A549 (cell line): ENCODE measurements at regions not wholly inside any gene's neighbourhood (a gene's known extent, or its start where the extent isn't known, plus 50 kb on each side); places are given as distances from the start of the nearest gene placed in this dataset.
"Not testable (repeated sequence)": the region's sequence is repeated elsewhere in the genome, so short reads cannot be mapped to it uniquely, and the experiment has no call there.

Experiments used
- ATAC-seq, 2 experiments: fragments of 200-7000 bp in 1 of 2; fragments of >200 bp in 1 of 2; cut with Nextera tagmentation in 1 of 2; cut with Tn5 transposase in 1 of 2; 3 replicates each; pipeline versions ENCODE4 v1.8.0 to v1.9.1; 2018 to 2020; ENCODE audit warnings: mild to moderate bottlenecking in 1 of 2, moderate library complexity in 1 of 2
- CTCF ChIA-PET: fragments of 300-600 bp; sonication (Branson Sonifier 250); formaldehyde crosslinking; extraction: SDS; loops from one replicate; lab custom pipeline; 2021; ENCODE audit warnings: antibody characterized with exemption, inconsistent platforms; lab: Yijun Ruan, JAX
- POLR2A ChIA-PET: fragments of 350-600 bp; formaldehyde crosslinking; extraction: SDS; loops from one replicate; lab custom pipeline; 2021; ENCODE audit warnings: antibody characterized with exemption, inconsistent platforms; lab: Yijun Ruan, JAX
- DNase-seq, 2 experiments: peaks; one replicate each; pipeline versions ENCODE4 v3.0.0 to v3.0.0-alpha.2; 2011 to 2016; ENCODE audit warnings: low read depth in 1 of 2, low spot score in 1 of 2
- FAIRE-seq: peaks from 2 replicates; lab custom pipeline; 2011; peaks lifted over from hg19 to GRCh38; lab: Jason Lieb, UNC
- H3K27ac ChIP-seq, 2 experiments: fragments of >200 bp; sonication (Bioruptor Twin); formaldehyde crosslinking; 3 replicates each; pipeline ENCODE4 v1.5.1; 2016 to 2017
- H3K4me1 ChIP-seq: fragments of >200 bp; sonication (Bioruptor Twin); formaldehyde crosslinking; 3 replicates; pipeline ENCODE4 v1.6.1; 2016
- H3K4me2 ChIP-seq: fragments of >200 bp; sonication (Bioruptor Twin); formaldehyde crosslinking; 3 replicates; pipeline ENCODE4 v1.6.1; 2016
- H3K4me3 ChIP-seq: fragments of >200 bp; sonication (Bioruptor Twin); formaldehyde crosslinking; 3 replicates; pipeline ENCODE4 v1.5.1; 2016
- H3K9me3 ChIP-seq: fragments of >200 bp; sonication (Bioruptor Twin); formaldehyde crosslinking; 3 replicates; pipeline ENCODE4 v1.6.1; 2016
- CEBPB ChIP-seq, 2 experiments: fragments of >200 bp in 1 of 2; sonication (Bioruptor Twin) in 1 of 2; formaldehyde crosslinking in 1 of 2; IDR thresholded peaks; 2 replicates each; pipeline ENCODE4 v1.6.1; 2012 to 2016
- CHD2 ChIP-seq: fragments of 150-350 bp; IDR thresholded peaks from 2 replicates; pipeline ENCODE4 v1.6.1; 2014; ENCODE audit warnings: low read length; ENCODE audit not compliant: partially characterized antibody
- CHD4 ChIP-seq: fragments of 200-600 bp; sonication (generic); IDR thresholded peaks from 2 replicates; pipeline ENCODE4 v1.6.1; 2016; ENCODE audit warnings: antibody characterized with exemption, mild to moderate bottlenecking, borderline replicate concordance
- E2F6 ChIP-seq: IDR thresholded peaks from 2 replicates; pipeline ENCODE4 v1.6.1; 2012; ENCODE audit warnings: low read depth, borderline replicate concordance
- EHMT2 ChIP-seq: fragments of 200-600 bp; sonication (generic); IDR thresholded peaks from 2 replicates; pipeline ENCODE4 v1.6.1; 2016; ENCODE audit warnings: antibody characterized with exemption, low read depth, mild to moderate bottlenecking, moderate library complexity
- FOXS1 ChIP-seq: fragments of 250-450 bp; sonication (Bioruptor Pico); IDR thresholded peaks from 2 replicates; pipeline ENCODE4 v1.5.0; 2020; ENCODE audit warnings: mild to moderate bottlenecking, moderate library complexity
- GATA3 ChIP-seq: IDR thresholded peaks from 2 replicates; pipeline ENCODE4 v1.6.1; 2012; ENCODE audit warnings: borderline replicate concordance
- HDAC2 ChIP-seq: fragments of 200-600 bp; sonication (generic); IDR thresholded peaks from 2 replicates; pipeline ENCODE4 v1.6.1; 2016
- HOXB13 ChIP-seq: fragments of 250-450 bp; sonication (Bioruptor Pico); IDR thresholded peaks from 2 replicates; pipeline ENCODE4 v1.5.0; 2020; ENCODE audit warnings: low read depth, mild to moderate bottlenecking, moderate library complexity
- JUN ChIP-seq, 2 experiments: fragments of >200 bp; sonication (Bioruptor Twin); formaldehyde crosslinking; IDR thresholded peaks; 2 replicates in 1 of 2; 3 replicates in 1 of 2; pipeline ENCODE4 v1.6.1; 2016 to 2017
- KDM1A ChIP-seq: fragments of 200-600 bp; sonication (generic); IDR thresholded peaks from 2 replicates; pipeline ENCODE4 v1.6.1; 2016; ENCODE audit warnings: low read depth, mild to moderate bottlenecking
- MAFK ChIP-seq: fragments of 450-650 bp; IDR thresholded peaks from 2 replicates; pipeline ENCODE4 v1.6.1; 2014; ENCODE audit not compliant: partially characterized antibody
- MAX ChIP-seq: IDR thresholded peaks from 2 replicates; pipeline ENCODE4 v1.6.1; 2012
- MYC ChIP-seq: IDR thresholded peaks from 2 replicates; pipeline ENCODE4 v1.6.1; 2012; ENCODE audit warnings: mild to moderate bottlenecking, inconsistent platforms, low read length, improper control_type of control experiment, borderline replicate concordance
- NFE2L2 ChIP-seq: fragments of 150-350 bp; conservative IDR thresholded peaks from 2 replicates; pipeline ENCODE4 v1.6.1; 2014; ENCODE audit warnings: low read length
- NPAS2 ChIP-seq: fragments of 250-450 bp; sonication (Bioruptor Pico); IDR thresholded peaks from 2 replicates; pipeline ENCODE4 v1.8.0; 2022; ENCODE audit warnings: mild to moderate bottlenecking, moderate library complexity, borderline replicate concordance
- POLR2AphosphoS2 ChIP-seq: conservative IDR thresholded peaks from 2 replicates; pipeline ENCODE4 v1.6.1; 2012; ENCODE audit warnings: low read length, improper control_type of control experiment, inconsistent platforms
- REST ChIP-seq: fragments of 200-600 bp; sonication (generic); IDR thresholded peaks from 2 replicates; pipeline ENCODE4 v1.6.1; 2016; ENCODE audit warnings: antibody characterized with exemption, mild to moderate bottlenecking, moderate library complexity
- ZFP36 ChIP-seq: fragments of 450-650 bp; IDR thresholded peaks from 2 replicates; pipeline ENCODE4 v1.6.1; 2014; ENCODE audit warnings: borderline replicate concordance; ENCODE audit not compliant: partially characterized antibody
- WGBS: methylation state at CpG from one replicate; pipeline ENCODE4 v1.1.6; 2017; ENCODE audit errors: missing lambda C conversion rate; 5-methylcytosine and 5-hydroxymethylcytosine counted together
- TF ChIP-seq, protein P1 (sequence below): fragments of 450-650 bp; IDR thresholded peaks from 2 replicates; pipeline ENCODE4 v1.6.1; 2014; ENCODE audit warnings: antibody characterized with exemption
- TF ChIP-seq, protein P2 (sequence below): fragments of >200 bp; sonication (Bioruptor Twin); formaldehyde crosslinking; IDR thresholded peaks from 3 replicates; pipeline ENCODE4 v1.6.1; 2016

- H3K4me2 ChIP-seq, result no peak overlapping the region
- no peak for ATAC-seq
- no peak for FAIRE-seq
- POLR2A ChIA-PET, result no interaction called here
- CTCF ChIA-PET, result no interaction called here
- TF ChIP-seq KDM1A, result no peak
- TF ChIP-seq NFE2L2, result no peak
- TF ChIP-seq CHD4, result no peak
- no peak for TF ChIP-seq JUN (IDR thresholded peaks at IDR 0.05)
- no peak for TF ChIP-seq FOXS1 (CRISPR knock-in tag)
- no peak for TF ChIP-seq GATA3
- no peak for TF ChIP-seq HDAC2
- TF ChIP-seq MYC, result no peak
- TF ChIP-seq POLR2AphosphoS2, result no peak
- no peak for TF ChIP-seq HOXB13
- TF ChIP-seq, protein P1, sequence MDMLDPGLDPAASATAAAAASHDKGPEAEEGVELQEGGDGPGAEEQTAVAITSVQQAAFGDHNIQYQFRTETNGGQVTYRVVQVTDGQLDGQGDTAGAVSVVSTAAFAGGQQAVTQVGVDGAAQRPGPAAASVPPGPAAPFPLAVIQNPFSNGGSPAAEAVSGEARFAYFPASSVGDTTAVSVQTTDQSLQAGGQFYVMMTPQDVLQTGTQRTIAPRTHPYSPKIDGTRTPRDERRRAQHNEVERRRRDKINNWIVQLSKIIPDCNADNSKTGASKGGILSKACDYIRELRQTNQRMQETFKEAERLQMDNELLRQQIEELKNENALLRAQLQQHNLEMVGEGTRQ, result no peak
- no peak for TF ChIP-seq EHMT2
- no peak for TF ChIP-seq MAX
- TF ChIP-seq, all 56 proteins: peak for 0
- H3K27ac ChIP-seq, result no peak overlapping the region
- H3K9me3 ChIP-seq, result no peaks in the 10 kb centered on the region
- WGBS, result no CpG with 5 or more reads among the region's 1 CpG
- no peak for DNase-seq
- H3K4me1 ChIP-seq, result no peaks in the 10 kb centered on the region
- no peak overlapping the region for H3K4me3 ChIP-seq
These were observed 393.8 kb downstream of the MAGEE1 start for GRCh38 chrX:76821276-76821675.

DNA sequence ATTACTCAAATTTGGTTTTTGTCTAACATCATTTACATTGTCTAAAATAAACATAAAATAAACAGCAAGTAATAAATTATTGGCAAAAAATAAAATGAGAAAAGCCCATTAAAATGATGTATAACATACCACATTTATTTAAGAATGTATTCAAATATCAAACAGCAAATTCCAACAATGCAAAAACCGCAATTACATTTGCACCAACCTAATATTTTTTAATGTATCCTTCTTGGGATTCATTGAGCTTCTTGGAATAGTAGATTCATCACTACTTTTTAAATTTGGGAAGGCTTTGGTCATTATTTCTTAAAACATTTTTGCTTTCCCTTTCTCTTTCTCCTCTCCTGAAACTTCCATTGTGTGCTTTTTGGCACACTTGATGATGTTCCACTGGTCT, 400.2 kb downstream of the MAGEE1 start:
- CTCF ChIA-PET, result no interaction called here
- Histone ChIP-seq H3K27ac (no peak overlapping the region), H3K4me1 (no peaks in the 10 kb centered on the region), H3K4me3 (no peak overlapping the region), H3K4me2 (no peak overlapping the region), H3K9me3 (no peaks in the 10 kb centered on the region)
- 2% methylated on average over 1 of the region's 1 CpG for WGBS
- POLR2A ChIA-PET, result no interaction called here
- no peak for DNase-seq
- TF ChIP-seq E2F6 (no peak), NPAS2 (CRISPR knock-in tag) (no peak)
- no peak for ATAC-seq
- peak; percentile 72 for FAIRE-seq

GRCh38 chrX:76840902-76841301, 413.4 kb downstream of the MAGEE1 start:
- FAIRE-seq, H3K9me3 ChIP-seq, POLR2A ChIA-PET, CTCF ChIA-PET, H3K27ac ChIP-seq, H3K4me3 ChIP-seq, DNase-seq, H3K4me1 ChIP-seq, H3K4me2 ChIP-seq, ATAC-seq: not testable (repeated sequence)
- WGBS, result 57% methylated on average over 8 of the region's 16 CpGs

DNA sequence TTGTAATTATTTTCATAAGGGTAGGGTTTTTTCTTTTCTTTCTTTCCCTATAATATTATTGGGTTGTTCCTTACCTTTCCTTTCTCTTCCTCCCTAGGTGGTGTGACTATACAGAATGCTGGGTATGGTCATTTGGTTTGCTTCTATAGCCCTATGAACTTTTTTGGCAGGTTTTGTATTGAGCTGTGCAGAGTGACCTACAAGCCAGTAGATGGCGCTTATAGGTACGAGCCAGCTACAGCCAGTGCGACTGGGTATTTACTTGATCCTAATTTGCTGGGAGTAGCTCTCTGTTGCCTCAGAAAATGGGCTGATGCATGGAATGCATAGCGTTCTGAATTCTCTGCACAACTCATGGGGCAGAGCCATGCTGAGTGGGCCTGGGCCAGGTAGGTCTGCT, 423.3 kb downstream of the MAGEE1 start:
- 3% methylated on average over 4 of the region's 4 CpGs for WGBS
- H3K9me3 ChIP-seq, result no peaks in the 10 kb centered on the region
- H3K27ac ChIP-seq, result no peak overlapping the region
- no peak overlapping the region for H3K4me3 ChIP-seq
- ChIA-PET CTCF (no interaction called here), POLR2A (no interaction called here)
- peak in 1 of 2 experiments; percentile 0 for DNase-seq
- H3K4me1 ChIP-seq, result no peaks in the 10 kb centered on the region
- ATAC-seq, result no peak
- no peak overlapping the region for H3K4me2 ChIP-seq
- FAIRE-seq, result no peak
- no peak for TF ChIP-seq CEBPB (IDR thresholded peaks at IDR 0.05)
- TF ChIP-seq, protein P2, sequence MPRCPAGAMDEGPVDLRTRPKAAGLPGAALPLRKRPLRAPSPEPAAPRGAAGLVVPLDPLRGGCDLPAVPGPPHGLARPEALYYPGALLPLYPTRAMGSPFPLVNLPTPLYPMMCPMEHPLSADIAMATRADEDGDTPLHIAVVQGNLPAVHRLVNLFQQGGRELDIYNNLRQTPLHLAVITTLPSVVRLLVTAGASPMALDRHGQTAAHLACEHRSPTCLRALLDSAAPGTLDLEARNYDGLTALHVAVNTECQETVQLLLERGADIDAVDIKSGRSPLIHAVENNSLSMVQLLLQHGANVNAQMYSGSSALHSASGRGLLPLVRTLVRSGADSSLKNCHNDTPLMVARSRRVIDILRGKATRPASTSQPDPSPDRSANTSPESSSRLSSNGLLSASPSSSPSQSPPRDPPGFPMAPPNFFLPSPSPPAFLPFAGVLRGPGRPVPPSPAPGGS, result no peak
- TF ChIP-seq MAFK, result no peak
- no peak for TF ChIP-seq KDM1A
- TF ChIP-seq REST, result no peak
- no peak for TF ChIP-seq MAX
- TF ChIP-seq ZFP36, result no peak
- no peak for TF ChIP-seq NPAS2 (CRISPR knock-in tag)
- no peak for TF ChIP-seq CHD2
- TF ChIP-seq HOXB13, result no peak
